B cell (primary cell): ENCODE measurements at regions not wholly inside any gene's neighbourhood (a gene's known extent, or its start where the extent isn't known, plus 50 kb on each side); places are given as distances from the start of the nearest gene placed in this dataset.

Source experiments
- CTCF ChIP-seq: fragments of 200-600 bp; IDR thresholded peaks from one replicate; pipeline ENCODE4 v1.8.0; 2022; ENCODE audit warnings: antibody characterized with exemption, mild to moderate bottlenecking
- EZH2 ChIP-seq: IDR thresholded peaks from 2 replicates; pipeline ENCODE4 v1.6.1; 2012; ENCODE audit warnings: borderline replicate concordance, low read depth, mild to moderate bottlenecking, moderate library complexity, low read length; ENCODE audit not compliant: insufficient read depth, poor library complexity, severe bottlenecking

DNA sequence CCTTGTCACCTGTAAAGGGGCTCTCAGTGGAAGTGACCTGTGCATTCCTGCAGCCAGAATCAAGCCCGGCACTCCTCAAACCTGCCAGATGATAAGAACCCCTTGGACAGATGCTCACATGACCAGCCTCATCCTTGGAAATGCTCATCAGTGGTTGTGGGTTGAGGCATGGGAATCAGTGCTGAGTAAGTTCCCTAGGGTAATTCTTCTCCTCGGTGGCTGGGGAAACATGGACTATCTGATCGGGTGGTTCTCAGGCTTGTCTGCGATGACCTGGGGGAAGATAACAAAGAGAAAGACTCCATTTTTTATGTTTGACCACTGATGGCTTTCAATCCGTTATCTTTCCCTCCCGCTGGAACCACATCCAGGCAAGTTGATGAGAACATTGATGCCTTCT lies 84.0 kb downstream of the SPP2 start:
- TF ChIP-seq CTCF = no peak
- TF ChIP-seq EZH2 = no peak
